OCI-LY1 (cell line): ENCODE measurements at regions not wholly inside any gene's neighbourhood (a gene's known extent, or its start where the extent isn't known, plus 50 kb on each side); places are given as distances from the start of the nearest gene placed in this dataset.

Source experiments
- H2AFZ ChIP-seq: fragments of 200-600 bp; sonication (generic), shearing (Covaris generic); 2 replicates; pipeline ENCODE4 v1.6.0; 2014; ENCODE audit warnings: antibody characterized with exemption, mild to moderate bottlenecking, low read length
- H3F3A ChIP-seq: fragments of 200-600 bp; sonication (generic), shearing (Covaris generic); 2 replicates; pipeline ENCODE4 v1.6.0; 2014; ENCODE audit warnings: mild to moderate bottlenecking, antibody characterized with exemption, low read length, moderate library complexity; ENCODE audit not compliant: insufficient read depth
- H3K27ac ChIP-seq: fragments of 200-600 bp; sonication (generic); 2 replicates; pipeline ENCODE4 v1.5.1; 2014; ENCODE audit warnings: low read length, mixed run types, mild to moderate bottlenecking, low read depth; ENCODE audit not compliant: poor library complexity, severe bottlenecking
- H3K27me3 ChIP-seq: fragments of 200-600 bp; sonication (generic); 2 replicates; pipeline ENCODE4 v1.6.0; 2014; ENCODE audit warnings: antibody characterized with exemption, mild to moderate bottlenecking, low read length, moderate library complexity; ENCODE audit not compliant: insufficient read depth
- H3K36me3 ChIP-seq: fragments of 200-600 bp; sonication (generic); 2 replicates; pipeline ENCODE4 v1.6.1; 2014; ENCODE audit warnings: mild to moderate bottlenecking, antibody characterized with exemption, low read length, moderate library complexity, mixed read lengths; ENCODE audit not compliant: insufficient read depth
- H3K4me1 ChIP-seq: fragments of 200-600 bp; sonication (generic); 2 replicates; pipeline ENCODE4 v1.5.1; 2014; ENCODE audit warnings: mild to moderate bottlenecking, low read length, moderate library complexity; ENCODE audit not compliant: insufficient read depth, severe bottlenecking
- H3K4me2 ChIP-seq: fragments of 200-600 bp; sonication (generic), shearing (Covaris generic); 2 replicates; pipeline ENCODE4 v1.6.1; 2014; ENCODE audit warnings: low read length
- H3K4me3 ChIP-seq: fragments of 200-600 bp; sonication (generic); 2 replicates; pipeline ENCODE4 v1.5.1; 2014; ENCODE audit warnings: low read length, low read depth, mild to moderate bottlenecking, mixed read lengths; ENCODE audit not compliant: poor library complexity, severe bottlenecking
- H3K79me2 ChIP-seq: fragments of 200-600 bp; shearing (Covaris generic); 2 replicates; pipeline ENCODE4 v1.6.1; 2016; ENCODE audit warnings: mixed run types, low read length, mixed read lengths; ENCODE audit not compliant: insufficient read depth
- H3K9ac ChIP-seq: fragments of 200-600 bp; sonication (generic), shearing (Covaris generic); 2 replicates; pipeline ENCODE4 v1.6.1; 2014; ENCODE audit warnings: mild to moderate bottlenecking, low read length, mixed read lengths
- H3K9me2 ChIP-seq: fragments of 200-600 bp; sonication (generic), shearing (Covaris generic); 2 replicates; pipeline ENCODE4 v1.6.1; 2014; ENCODE audit warnings: low read depth, mild to moderate bottlenecking, low read length, mixed read lengths
- H3K9me3 ChIP-seq: fragments of 200-600 bp; shearing (Covaris generic); 2 replicates; pipeline ENCODE4 v1.6.1; 2014; ENCODE audit warnings: low read length, mixed read lengths
- H4K20me1 ChIP-seq: fragments of 200-600 bp; sonication (generic), shearing (Covaris generic); 2 replicates; pipeline ENCODE4 v1.6.0; 2016; ENCODE audit warnings: mild to moderate bottlenecking, low read length; ENCODE audit not compliant: insufficient read depth
- EZH2 ChIP-seq: fragments of 200-600 bp; sonication (generic), shearing (Covaris generic); IDR thresholded peaks from 2 replicates; pipeline ENCODE4 v1.8.0; 2017; ENCODE audit warnings: borderline replicate concordance, mixed run types, mild to moderate bottlenecking, antibody characterized with exemption, low read length, moderate library complexity, mixed read lengths
- TF ChIP-seq, protein P1 (sequence below): fragments of 200-600 bp; sonication (generic), shearing (Covaris generic); IDR thresholded peaks from 2 replicates; pipeline ENCODE4 v1.5.1; 2017; ENCODE audit warnings: mild to moderate bottlenecking, antibody characterized with exemption, low read length, moderate library complexity, mixed read lengths

- no peaks in the 10 kb centered on the region; the same call in 1 of the 2 replicates for H4K20me1 ChIP-seq
- no peaks in the 10 kb centered on the region for H3K9me3 ChIP-seq
- H3F3A ChIP-seq = no peaks in the 10 kb centered on the region
- H3K4me1 ChIP-seq = no peaks in the 10 kb centered on the region
- H2AFZ ChIP-seq = no peak overlapping the region
- no peaks in the 10 kb centered on the region for H3K27me3 ChIP-seq
- no peaks in the 10 kb centered on the region for H3K79me2 ChIP-seq
- H3K4me2 ChIP-seq = no peak overlapping the region
- H3K9me2 ChIP-seq = no peaks in the 10 kb centered on the region
- no peak for TF ChIP-seq EZH2
- TF ChIP-seq, protein P1, sequence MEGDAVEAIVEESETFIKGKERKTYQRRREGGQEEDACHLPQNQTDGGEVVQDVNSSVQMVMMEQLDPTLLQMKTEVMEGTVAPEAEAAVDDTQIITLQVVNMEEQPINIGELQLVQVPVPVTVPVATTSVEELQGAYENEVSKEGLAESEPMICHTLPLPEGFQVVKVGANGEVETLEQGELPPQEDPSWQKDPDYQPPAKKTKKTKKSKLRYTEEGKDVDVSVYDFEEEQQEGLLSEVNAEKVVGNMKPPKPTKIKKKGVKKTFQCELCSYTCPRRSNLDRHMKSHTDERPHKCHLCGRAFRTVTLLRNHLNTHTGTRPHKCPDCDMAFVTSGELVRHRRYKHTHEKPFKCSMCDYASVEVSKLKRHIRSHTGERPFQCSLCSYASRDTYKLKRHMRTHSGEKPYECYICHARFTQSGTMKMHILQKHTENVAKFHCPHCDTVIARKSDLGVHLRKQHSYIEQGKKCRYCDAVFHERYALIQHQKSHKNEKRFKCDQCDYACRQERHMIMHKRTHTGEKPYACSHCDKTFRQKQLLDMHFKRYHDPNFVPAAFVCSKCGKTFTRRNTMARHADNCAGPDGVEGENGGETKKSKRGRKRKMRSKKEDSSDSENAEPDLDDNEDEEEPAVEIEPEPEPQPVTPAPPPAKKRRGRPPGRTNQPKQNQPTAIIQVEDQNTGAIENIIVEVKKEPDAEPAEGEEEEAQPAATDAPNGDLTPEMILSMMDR = no peak
- no peak overlapping the region for H3K9ac ChIP-seq
- no peak overlapping the region for H3K27ac ChIP-seq
- no peak overlapping the region for H3K4me3 ChIP-seq
- no peaks in the 10 kb centered on the region for H3K36me3 ChIP-seq
These were observed 577.4 kb downstream of the DSC3 start for GRCh38 chr18:30465096-30465495.

- TF ChIP-seq, protein P1 = no peak
- no peak for TF ChIP-seq EZH2
- H3K27ac ChIP-seq = no peak overlapping the region
- H3K9me3 ChIP-seq = no peaks in the 10 kb centered on the region
- no peak overlapping the region for H3K4me2 ChIP-seq
- no peak overlapping the region for H3K4me3 ChIP-seq
- no peak overlapping the region for H3K9ac ChIP-seq
- no peaks in the 10 kb centered on the region; the same call in 1 of the 2 replicates for H4K20me1 ChIP-seq
- H3K79me2 ChIP-seq = no peaks in the 10 kb centered on the region
- no peaks in the 10 kb centered on the region for H3K27me3 ChIP-seq
- H2AFZ ChIP-seq = no peak overlapping the region
- no peaks in the 10 kb centered on the region for H3K36me3 ChIP-seq
- H3K9me2 ChIP-seq = no peaks in the 10 kb centered on the region
- H3F3A ChIP-seq = no peaks in the 10 kb centered on the region
- no peaks in the 10 kb centered on the region for H3K4me1 ChIP-seq
These were observed 585.4 kb downstream of the DSC3 start for GRCh38 chr18:30457156-30457555.

- no peaks in the 10 kb centered on the region for H3K9me2 ChIP-seq
- H3K4me1 ChIP-seq = no peaks in the 10 kb centered on the region
- no peaks in the 10 kb centered on the region for H3K27me3 ChIP-seq
- H3K4me2 ChIP-seq = no peak overlapping the region
- H4K20me1 ChIP-seq = no peaks in the 10 kb centered on the region
- H3K9me3 ChIP-seq = no peaks in the 10 kb centered on the region
- no peaks in the 10 kb centered on the region for H3F3A ChIP-seq
- no peak overlapping the region for H3K9ac ChIP-seq
- H3K79me2 ChIP-seq = no peaks in the 10 kb centered on the region
- H3K36me3 ChIP-seq = no peaks in the 10 kb centered on the region
- no peak overlapping the region for H3K27ac ChIP-seq
- H3K4me3 ChIP-seq = no peak overlapping the region
- TF ChIP-seq EZH2 = no peak
- TF ChIP-seq, protein P1 = no peak
- no peak overlapping the region for H2AFZ ChIP-seq
These were observed 586.8 kb downstream of the DSC3 start for GRCh38 chr18:30455741-30456140.
